H9 (cell line): ENCODE measurements at regions not wholly inside any gene's neighbourhood (a gene's known extent, or its start where the extent isn't known, plus 50 kb on each side); places are given as distances from the start of the nearest gene placed in this dataset.

Experiments
- DNase-seq: peaks from one replicate; pipeline ENCODE4 v3.0.0-alpha.2; 2017
- H2AFZ ChIP-seq: one replicate; pipeline ENCODE4 v1.6.1; 2013; ENCODE audit warnings: mild to moderate bottlenecking, low read length, control low read depth, moderate library complexity
- H2AK5ac ChIP-seq: 2 replicates; pipeline ENCODE4 v1.6.1; 2013; ENCODE audit warnings: low read length, control low read depth, mixed read lengths; ENCODE audit not compliant: insufficient read length
- H2BK120ac ChIP-seq: one replicate; pipeline ENCODE4 v1.6.1; 2013; ENCODE audit warnings: low read depth, mild to moderate bottlenecking, low read length, control low read depth, inconsistent platforms; ENCODE audit not compliant: poor library complexity, severe bottlenecking
- H2BK12ac ChIP-seq: 2 replicates; pipeline ENCODE4 v1.6.1; 2013; ENCODE audit warnings: low read length, control low read depth, mixed read lengths, low read depth; ENCODE audit not compliant: insufficient read length
- H2BK15ac ChIP-seq: 2 replicates; pipeline ENCODE4 v1.6.1; 2013; ENCODE audit warnings: low read depth, low read length, control low read depth
- H2BK20ac ChIP-seq: one replicate; pipeline ENCODE4 v1.6.1; 2013; ENCODE audit warnings: low read depth, mild to moderate bottlenecking, low read length, control low read depth, inconsistent platforms; ENCODE audit not compliant: poor library complexity, severe bottlenecking
- H2BK5ac ChIP-seq: 2 replicates; pipeline ENCODE4 v1.6.1; 2013; ENCODE audit warnings: low read length, control low read depth, mixed read lengths; ENCODE audit not compliant: insufficient read length
- H3K14ac ChIP-seq: 2 replicates; pipeline ENCODE4 v1.6.1; 2013; ENCODE audit warnings: low read length, control low read depth; ENCODE audit not compliant: insufficient read depth
- H3K18ac ChIP-seq: 2 replicates; pipeline ENCODE4 v1.6.1; 2013; ENCODE audit warnings: low read depth, mild to moderate bottlenecking, mixed read lengths, low read length, control low read depth; ENCODE audit not compliant: insufficient read length
- H3K23ac ChIP-seq: 2 replicates; pipeline ENCODE4 v1.6.1; 2013; ENCODE audit warnings: low read length, control low read depth, mixed read lengths, low read depth; ENCODE audit not compliant: insufficient read length
- H3K23me2 ChIP-seq: 2 replicates; pipeline ENCODE4 v1.6.1; 2013; ENCODE audit warnings: low read depth, mild to moderate bottlenecking, mixed read lengths, low read length, control low read depth; ENCODE audit not compliant: insufficient read length, poor library complexity, severe bottlenecking
- H3K27ac ChIP-seq: 2 replicates; pipeline ENCODE4 v1.5.1; 2013; ENCODE audit warnings: low read length, control low read depth, mixed read lengths, low read depth; ENCODE audit not compliant: insufficient read length
- H3K27me3 ChIP-seq: 2 replicates; pipeline ENCODE4 v1.6.1; 2013; ENCODE audit warnings: low read length, control low read depth, inconsistent platforms; ENCODE audit not compliant: insufficient read depth
- H3K4ac ChIP-seq: 2 replicates; pipeline ENCODE4 v1.6.1; 2013; ENCODE audit warnings: low read depth, mild to moderate bottlenecking, control low read depth, inconsistent platforms, low read length, moderate library complexity
- H3K4me1 ChIP-seq: 2 replicates; pipeline ENCODE4 v1.6.1; 2013; ENCODE audit warnings: low read length, control low read depth, inconsistent platforms; ENCODE audit not compliant: insufficient read depth
- H3K4me2 ChIP-seq: 2 replicates; pipeline ENCODE4 v1.6.1; 2013; ENCODE audit warnings: low read length, control low read depth, mixed read lengths; ENCODE audit not compliant: insufficient read length, insufficient read depth
- H3K56ac ChIP-seq: 2 replicates; pipeline ENCODE4 v1.6.1; 2013; ENCODE audit warnings: low read depth, mild to moderate bottlenecking, mixed read lengths, low read length, control low read depth; ENCODE audit not compliant: insufficient read length
- H3K79me1 ChIP-seq: 2 replicates; pipeline ENCODE4 v1.6.1; 2013; ENCODE audit warnings: low read depth, mild to moderate bottlenecking, moderate library complexity, low read length, control low read depth, inconsistent platforms; ENCODE audit not compliant: insufficient read depth, poor library complexity, severe bottlenecking
- H3K79me2 ChIP-seq: 2 replicates; pipeline ENCODE4 v1.6.1; 2013; ENCODE audit warnings: low read length, control low read depth, inconsistent platforms; ENCODE audit not compliant: insufficient read depth
- H3K9ac ChIP-seq: 2 replicates; pipeline ENCODE4 v1.6.1; 2013; ENCODE audit warnings: low read length, control low read depth, mixed read lengths; ENCODE audit not compliant: insufficient read length; ENCODE audit errors: extremely low read depth
- H3K9me3 ChIP-seq: one replicate; pipeline ENCODE4 v1.6.1; 2013; ENCODE audit warnings: low read depth, low read length, inconsistent platforms; ENCODE audit not compliant: control insufficient read depth
- H3T11ph ChIP-seq: one replicate; pipeline ENCODE4 v1.6.1; 2013; ENCODE audit warnings: mild to moderate bottlenecking, low read length, control low read depth, inconsistent platforms
- H4K20me1 ChIP-seq: one replicate; pipeline ENCODE4 v1.6.1; 2013; ENCODE audit not compliant: control insufficient read depth, insufficient read length, insufficient read depth
- H4K5ac ChIP-seq: 2 replicates; pipeline ENCODE4 v1.6.1; 2013; ENCODE audit warnings: low read depth, mild to moderate bottlenecking, mixed read lengths, low read length, control low read depth; ENCODE audit not compliant: insufficient read length
- H4K8ac ChIP-seq: replicated peaks from 2 replicates; pipeline ENCODE4 v1.6.1; 2013; ENCODE audit warnings: low read length, control low read depth, mixed read lengths, low read depth; ENCODE audit not compliant: insufficient read length
- H4K91ac ChIP-seq: 2 replicates; pipeline ENCODE4 v1.6.1; 2013; ENCODE audit warnings: low read depth, mild to moderate bottlenecking, moderate library complexity, mixed read lengths, low read length, control low read depth; ENCODE audit not compliant: insufficient read length
- H3K27ac Mint-ChIP-seq, 3 experiments: 2 replicates in 2 of 3; 3 replicates in 1 of 3; pipeline ENCODE4 v1.8.0; 2020 to 2021; ENCODE audit warnings: mixed read lengths in 3 of 3, mild to moderate bottlenecking in 1 of 3, moderate library complexity in 1 of 3
- H3K27me3 Mint-ChIP-seq: 2 replicates; pipeline ENCODE4 v1.8.0; 2021; ENCODE audit warnings: low read depth, mild to moderate bottlenecking, moderate library complexity, mixed read lengths
- H3K36me3 Mint-ChIP-seq, 3 experiments: 2 replicates in 2 of 3; 3 replicates in 1 of 3; pipeline ENCODE4 v1.8.0; 2020 to 2021; ENCODE audit warnings: low read depth in 3 of 3, mixed read lengths in 3 of 3; ENCODE audit not compliant: insufficient read depth in 1 of 3
- H3K4me1 Mint-ChIP-seq, 2 experiments: 2 replicates each; pipeline ENCODE4 v1.8.0; 2020; ENCODE audit warnings: mixed read lengths in 2 of 2
- H3K4me3 Mint-ChIP-seq, 2 experiments: 2 replicates in 1 of 2; 3 replicates in 1 of 2; pipeline ENCODE4 v1.8.0; 2020 to 2021; ENCODE audit warnings: mild to moderate bottlenecking in 2 of 2, mixed read lengths in 2 of 2, moderate library complexity in 1 of 2
- H3K9me3 Mint-ChIP-seq, 2 experiments: 2 replicates in 1 of 2; 3 replicates in 1 of 2; pipeline ENCODE4 v1.8.0; 2020; ENCODE audit warnings: mild to moderate bottlenecking in 2 of 2, mixed read lengths in 2 of 2, moderate library complexity in 1 of 2
- WGBS: extraction: QIAGEN DNeasy Blood & Tissue Kit; methylation state at CpG from one replicate; pipeline ENCODE4 v1.1.7; 2013; ENCODE audit warnings: missing lambda C conversion rate, low lambda C conversion rate, mixed read lengths; ENCODE audit not compliant: insufficient read length; ENCODE audit errors: extremely low coverage; 5-methylcytosine and 5-hydroxymethylcytosine counted together
- TF ChIP-seq, protein P1 (sequence below): fragments of 200-600 bp; sonication (generic); conservative IDR thresholded peaks from 3 replicates; pipeline ENCODE4 v1.8.0; 2021; ENCODE audit warnings: antibody characterized with exemption, mild to moderate bottlenecking

DNA sequence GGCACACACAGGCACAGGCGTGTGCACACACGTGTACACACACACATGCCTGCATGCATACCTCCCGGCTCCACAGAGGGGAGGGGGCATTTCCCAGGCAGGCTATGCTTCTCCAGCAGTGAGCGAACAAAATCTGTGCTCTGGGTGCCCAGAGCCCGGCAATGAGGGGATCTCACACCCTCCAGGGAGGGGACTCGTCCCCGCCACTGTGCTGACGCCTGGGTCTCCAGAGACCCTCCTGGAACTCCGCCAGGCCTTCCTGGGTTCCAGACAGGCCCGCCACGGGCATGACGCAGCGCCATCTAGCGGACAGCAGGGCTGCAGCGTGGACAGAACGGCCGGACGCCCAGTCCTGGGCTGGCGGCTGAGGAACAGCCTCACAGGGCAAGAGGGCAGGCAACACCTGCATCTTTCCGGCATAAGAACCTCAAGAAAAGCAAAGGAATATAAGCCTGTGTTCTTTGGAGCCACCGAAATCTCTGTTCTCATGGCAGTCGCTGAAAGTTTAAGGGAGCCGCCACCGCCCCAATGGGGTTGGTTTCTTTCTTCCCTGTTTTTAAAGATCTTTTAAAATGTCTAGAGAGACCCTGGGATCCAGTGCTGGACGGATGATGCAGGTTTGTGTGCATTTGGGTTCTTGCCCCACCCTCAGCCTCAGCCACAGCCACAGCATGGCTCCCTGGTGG is 135.6 kb upstream of the PPP1R26 start:
- H3K36me3 Mint-ChIP-seq, result no peaks in the 10 kb centered on the region; a peak in 1 of 7 replicates
- Histone ChIP-seq H3K27me3 (no peaks in the 10 kb centered on the region), H3K18ac (no peak overlapping the region), H3K27ac (no peak overlapping the region), H3K23ac (no peak overlapping the region), H2BK5ac (no peak overlapping the region), H4K8ac (no peak overlapping the region), H3T11ph (no peak overlapping the region), H3K4ac (no peak overlapping the region), H2BK20ac (no peak overlapping the region), H3K9me3 (no peaks in the 10 kb centered on the region), H2BK12ac (no peak overlapping the region), H3K79me2 (no peaks in the 10 kb centered on the region), H2BK120ac (no peak overlapping the region), H4K91ac (no peak overlapping the region), H4K20me1 (no peaks in the 10 kb centered on the region), H2AFZ (no peak overlapping the region), H3K4me2 (no peak overlapping the region), H3K4me1 (0 out of 2 replicates have a peak, but pooled peaks cover 2% of the 10 kb centered on the region), H3K56ac (no peak overlapping the region), H2BK15ac (no peak overlapping the region), H3K23me2 (no peaks in the 10 kb centered on the region), H3K79me1 (no peaks in the 10 kb centered on the region), H4K5ac (no peak overlapping the region), H3K14ac (no peak overlapping the region), H3K9ac (no peak overlapping the region), H2AK5ac (no peak overlapping the region)
- H3K27ac Mint-ChIP-seq, result no peak overlapping the region; a peak in 1 of 7 replicates
- H3K4me1 Mint-ChIP-seq, result peaks cover 34 to 48% of the 10 kb centered on the region in 2 experiments
- H3K4me3 Mint-ChIP-seq, result no peak overlapping the region; a peak in 1 of 5 replicates
- TF ChIP-seq, protein P1, sequence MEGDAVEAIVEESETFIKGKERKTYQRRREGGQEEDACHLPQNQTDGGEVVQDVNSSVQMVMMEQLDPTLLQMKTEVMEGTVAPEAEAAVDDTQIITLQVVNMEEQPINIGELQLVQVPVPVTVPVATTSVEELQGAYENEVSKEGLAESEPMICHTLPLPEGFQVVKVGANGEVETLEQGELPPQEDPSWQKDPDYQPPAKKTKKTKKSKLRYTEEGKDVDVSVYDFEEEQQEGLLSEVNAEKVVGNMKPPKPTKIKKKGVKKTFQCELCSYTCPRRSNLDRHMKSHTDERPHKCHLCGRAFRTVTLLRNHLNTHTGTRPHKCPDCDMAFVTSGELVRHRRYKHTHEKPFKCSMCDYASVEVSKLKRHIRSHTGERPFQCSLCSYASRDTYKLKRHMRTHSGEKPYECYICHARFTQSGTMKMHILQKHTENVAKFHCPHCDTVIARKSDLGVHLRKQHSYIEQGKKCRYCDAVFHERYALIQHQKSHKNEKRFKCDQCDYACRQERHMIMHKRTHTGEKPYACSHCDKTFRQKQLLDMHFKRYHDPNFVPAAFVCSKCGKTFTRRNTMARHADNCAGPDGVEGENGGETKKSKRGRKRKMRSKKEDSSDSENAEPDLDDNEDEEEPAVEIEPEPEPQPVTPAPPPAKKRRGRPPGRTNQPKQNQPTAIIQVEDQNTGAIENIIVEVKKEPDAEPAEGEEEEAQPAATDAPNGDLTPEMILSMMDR, result peak; percentile 99
- DNase-seq, result peak; percentile 89
- WGBS, result no CpG with 5 or more reads among the region's 25 CpGs
- no peaks in the 10 kb centered on the region; a peak in 1 of 5 replicates for H3K9me3 Mint-ChIP-seq
- H3K27me3 Mint-ChIP-seq, result no peaks in the 10 kb centered on the region
